GM23248 (cell line): ENCODE measurements at regions not wholly inside any gene's neighbourhood (a gene's known extent, or its start where the extent isn't known, plus 50 kb on each side); places are given as distances from the start of the nearest gene placed in this dataset.

Source experiments
- EZH2 ChIP-seq: fragments of 200-600 bp; sonication (generic); IDR thresholded peaks from 2 replicates; pipeline ENCODE4 v1.6.1; 2018; ENCODE audit warnings: antibody characterized with exemption, mild to moderate bottlenecking; ENCODE audit not compliant: insufficient read depth, poor library complexity, severe bottlenecking
- EZH2phosphoT487 ChIP-seq: fragments of 200-600 bp; sonication (generic); IDR thresholded peaks from 2 replicates; pipeline ENCODE4 v1.6.1; 2018; ENCODE audit warnings: antibody characterized with exemption, moderate library complexity, mild to moderate bottlenecking, low read depth; ENCODE audit not compliant: insufficient read depth

DNA sequence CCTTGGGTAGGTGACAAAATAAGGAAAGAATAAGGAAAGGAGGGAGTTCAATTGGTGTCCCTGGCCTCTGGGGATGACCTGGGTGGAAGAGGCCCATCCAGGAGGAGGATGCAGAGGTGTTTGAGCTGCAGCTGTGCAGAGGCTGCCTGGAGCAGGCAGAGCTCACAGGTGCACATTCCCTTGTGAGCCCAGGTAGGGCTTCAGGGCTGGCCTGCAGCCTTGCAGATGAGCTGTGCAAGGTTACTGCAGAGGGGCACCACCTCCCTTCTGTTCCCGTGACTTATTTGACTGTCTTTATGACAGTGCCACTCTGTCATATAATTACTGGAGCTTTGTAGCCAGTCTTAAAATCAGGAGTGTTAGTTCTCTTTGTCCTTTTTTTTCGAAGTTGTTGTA is 263.2 kb upstream of the HS6ST1 start:
- no peak for TF ChIP-seq EZH2
- no peak for TF ChIP-seq EZH2phosphoT487
